WTC11 (cell line): ENCODE measurements at regions not wholly inside any gene's neighbourhood (a gene's known extent, or its start where the extent isn't known, plus 50 kb on each side); places are given as distances from the start of the nearest gene placed in this dataset.

ENCODE experiments used
- ATAC-seq: fragments of 200-7000 bp; cut with Tn5 transposase; 2 replicates; pipeline ENCODE4 v1.10.0; 2021; ENCODE audit warnings: mild to moderate bottlenecking, moderate library complexity
- CTCF ChIA-PET: fragments of 300-600 bp; sonication (Branson Sonifier 250); formaldehyde crosslinking; loops from one replicate; lab custom pipeline; 2021; ENCODE audit warnings: antibody characterized with exemption; lab: Charles Lee
- POLR2A ChIA-PET: fragments of 350-600 bp; sonication (Branson Sonifier 250); formaldehyde crosslinking; loops from one replicate; lab custom pipeline; 2021; ENCODE audit warnings: antibody characterized with exemption; lab: Charles Lee
- DNase-seq: peaks from one replicate; pipeline ENCODE4 v3.0.0; 2021; ENCODE audit warnings: low spot score
- H3K27ac Mint-ChIP-seq: 2 replicates; pipeline ENCODE4 v1.8.0; 2021; ENCODE audit warnings: mixed read lengths
- H3K27me3 Mint-ChIP-seq: 2 replicates; pipeline ENCODE4 v1.8.0; 2021; ENCODE audit warnings: low read depth, mild to moderate bottlenecking, moderate library complexity, mixed read lengths
- H3K36me3 Mint-ChIP-seq: 2 replicates; pipeline ENCODE4 v1.8.0; 2021; ENCODE audit warnings: mixed read lengths
- H3K4me1 Mint-ChIP-seq: 2 replicates; pipeline ENCODE4 v1.8.0; 2022; ENCODE audit warnings: mixed read lengths
- H3K4me3 Mint-ChIP-seq: 2 replicates; pipeline ENCODE4 v1.8.0; 2021; ENCODE audit warnings: mild to moderate bottlenecking, moderate library complexity, mixed read lengths
- H3K9me3 Mint-ChIP-seq: 2 replicates; pipeline ENCODE4 v1.8.0; 2021; ENCODE audit warnings: mixed read lengths
- ELF4 ChIP-seq: sonication (generic); formaldehyde crosslinking; IDR thresholded peaks from 2 replicates; pipeline ENCODE4 v1.8.1; 2022; ENCODE audit warnings: low read depth, mild to moderate bottlenecking, moderate library complexity, missing genetic modification reagents
- EMX1 ChIP-seq: fragments of 250-450 bp; sonication (Bioruptor Pico); IDR thresholded peaks from 2 replicates; pipeline ENCODE4 v1.8.0; 2021; ENCODE audit warnings: mild to moderate bottlenecking
- ERG ChIP-seq: fragments of 250-450 bp; sonication (Bioruptor Pico); IDR thresholded peaks from 2 replicates; pipeline ENCODE4 v1.8.0; 2021; ENCODE audit warnings: mild to moderate bottlenecking
- FOXJ3 ChIP-seq: sonication (generic); formaldehyde crosslinking; IDR thresholded peaks from 2 replicates; pipeline ENCODE4 v1.9.0; 2021; ENCODE audit warnings: missing genetic modification reagents, mild to moderate bottlenecking, borderline replicate concordance
- FOXK1 ChIP-seq: sonication (generic); formaldehyde crosslinking; IDR thresholded peaks from 2 replicates; pipeline ENCODE4 v1.8.0; 2022; ENCODE audit warnings: mild to moderate bottlenecking, moderate library complexity, missing genetic modification reagents
- FOXP1 ChIP-seq: sonication (generic); formaldehyde crosslinking; IDR thresholded peaks from 2 replicates; pipeline ENCODE4 v1.8.0; 2022; ENCODE audit warnings: missing genetic modification reagents, mild to moderate bottlenecking, moderate library complexity, borderline replicate concordance
- GTF2I ChIP-seq: fragments of 250-450 bp; sonication (Bioruptor Pico); conservative IDR thresholded peaks from 2 replicates; pipeline ENCODE4 v1.4.0; 2021; ENCODE audit warnings: mild to moderate bottlenecking
- HMGXB4 ChIP-seq: sonication (generic); formaldehyde crosslinking; IDR thresholded peaks from 2 replicates; pipeline ENCODE4 v1.8.1; 2023; ENCODE audit warnings: mild to moderate bottlenecking, moderate library complexity, missing genetic modification reagents
- IRF1 ChIP-seq: sonication (generic); formaldehyde crosslinking; IDR thresholded peaks from 2 replicates; pipeline ENCODE4 v1.8.0; 2023; ENCODE audit warnings: missing genetic modification reagents
- JAZF1 ChIP-seq: fragments of 250-450 bp; sonication (Bioruptor Pico); IDR thresholded peaks from 2 replicates; pipeline ENCODE4 v1.9.0; 2021; ENCODE audit warnings: moderate library complexity, mild to moderate bottlenecking, inconsistent platforms
- NFATC4 ChIP-seq: fragments of 250-450 bp; sonication (Bioruptor Pico); IDR thresholded peaks from 2 replicates; pipeline ENCODE4 v1.9.0; 2021; ENCODE audit warnings: mild to moderate bottlenecking
- NR3C1 ChIP-seq: sonication (generic); formaldehyde crosslinking; conservative IDR thresholded peaks from 2 replicates; pipeline ENCODE4 v1.8.1; 2023; ENCODE audit warnings: low read depth, mild to moderate bottlenecking, missing genetic modification reagents
- ZBTB43 ChIP-seq: sonication (generic); formaldehyde crosslinking; IDR thresholded peaks from 2 replicates; pipeline ENCODE4 v1.8.1; 2023; ENCODE audit warnings: mild to moderate bottlenecking, missing genetic modification reagents
- ZNF219 ChIP-seq: sonication (generic); formaldehyde crosslinking; IDR thresholded peaks from 2 replicates; pipeline ENCODE4 v1.8.0; 2023; ENCODE audit warnings: missing genetic modification reagents, mild to moderate bottlenecking, borderline replicate concordance
- ZNF232 ChIP-seq: sonication (generic); formaldehyde crosslinking; IDR thresholded peaks from 2 replicates; pipeline ENCODE4 v1.8.0; 2022; ENCODE audit warnings: mild to moderate bottlenecking, missing genetic modification reagents
- ZNF512 ChIP-seq: sonication (generic); formaldehyde crosslinking; IDR thresholded peaks from 2 replicates; pipeline ENCODE4 v1.8.1; 2022; ENCODE audit warnings: missing genetic modification reagents, borderline replicate concordance
- ZNF671 ChIP-seq: fragments of 250-450 bp; sonication (Bioruptor Pico); IDR thresholded peaks from 2 replicates; pipeline ENCODE4 v1.8.0; 2021; ENCODE audit warnings: mild to moderate bottlenecking
- ZSCAN18 ChIP-seq: fragments of 250-450 bp; sonication (Bioruptor Pico); IDR thresholded peaks from 2 replicates; pipeline ENCODE4 v2.1.2; 2022; ENCODE audit warnings: mild to moderate bottlenecking, moderate library complexity
- TF ChIP-seq, protein P1 (sequence below): sonication (generic); formaldehyde crosslinking; conservative IDR thresholded peaks from 2 replicates; pipeline ENCODE4 v1.8.1; 2023; ENCODE audit warnings: mild to moderate bottlenecking, low read depth, missing genetic modification reagents, moderate library complexity
- TF ChIP-seq, protein P2 (sequence below): sonication (generic); formaldehyde crosslinking; IDR thresholded peaks from 2 replicates; pipeline ENCODE4 v1.8.1; 2022; ENCODE audit warnings: mild to moderate bottlenecking, missing genetic modification reagents, moderate library complexity, borderline replicate concordance

DNA sequence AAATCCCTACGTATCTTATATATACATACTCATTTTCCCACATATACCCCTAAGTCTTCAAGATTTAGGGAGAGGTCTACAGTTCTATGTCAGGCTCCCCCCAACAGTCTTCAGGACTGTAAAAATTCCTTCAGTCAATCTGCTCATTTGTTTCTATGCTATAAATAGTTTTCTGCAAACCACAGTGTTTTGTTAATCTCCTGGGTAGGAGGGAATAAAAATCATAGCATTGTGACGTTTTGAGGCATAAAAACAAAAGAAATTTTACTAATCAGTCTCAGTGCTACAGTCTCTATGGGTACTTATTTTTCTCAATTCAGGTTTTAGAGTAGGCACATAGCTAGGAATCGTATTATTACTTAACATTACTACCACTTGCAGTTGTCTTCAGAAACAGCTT is 552.8 kb upstream of the LRRC4C start:
- ATAC-seq = no peak
- no peaks in the 10 kb centered on the region for H3K27me3 Mint-ChIP-seq
- TF ChIP-seq ZNF512 (CRISPR knock-in tag) (no peak), ZBTB43 (no peak), FOXP1 (CRISPR knock-in tag) (no peak), ZNF671 (CRISPR knock-in tag) (no peak), ELF4 (CRISPR knock-in tag) (no peak), IRF1 (no peak), FOXK1 (CRISPR knock-in tag) (no peak), ERG (CRISPR knock-in tag) (no peak)
- TF ChIP-seq, protein P1, sequence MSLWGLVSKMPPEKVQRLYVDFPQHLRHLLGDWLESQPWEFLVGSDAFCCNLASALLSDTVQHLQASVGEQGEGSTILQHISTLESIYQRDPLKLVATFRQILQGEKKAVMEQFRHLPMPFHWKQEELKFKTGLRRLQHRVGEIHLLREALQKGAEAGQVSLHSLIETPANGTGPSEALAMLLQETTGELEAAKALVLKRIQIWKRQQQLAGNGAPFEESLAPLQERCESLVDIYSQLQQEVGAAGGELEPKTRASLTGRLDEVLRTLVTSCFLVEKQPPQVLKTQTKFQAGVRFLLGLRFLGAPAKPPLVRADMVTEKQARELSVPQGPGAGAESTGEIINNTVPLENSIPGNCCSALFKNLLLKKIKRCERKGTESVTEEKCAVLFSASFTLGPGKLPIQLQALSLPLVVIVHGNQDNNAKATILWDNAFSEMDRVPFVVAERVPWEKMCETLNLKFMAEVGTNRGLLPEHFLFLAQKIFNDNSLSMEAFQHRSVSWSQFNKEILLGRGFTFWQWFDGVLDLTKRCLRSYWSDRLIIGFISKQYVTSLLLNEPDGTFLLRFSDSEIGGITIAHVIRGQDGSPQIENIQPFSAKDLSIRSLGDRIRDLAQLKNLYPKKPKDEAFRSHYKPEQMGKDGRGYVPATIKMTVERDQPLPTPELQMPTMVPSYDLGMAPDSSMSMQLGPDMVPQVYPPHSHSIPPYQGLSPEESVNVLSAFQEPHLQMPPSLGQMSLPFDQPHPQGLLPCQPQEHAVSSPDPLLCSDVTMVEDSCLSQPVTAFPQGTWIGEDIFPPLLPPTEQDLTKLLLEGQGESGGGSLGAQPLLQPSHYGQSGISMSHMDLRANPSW (CRISPR knock-in tag) = no peak
- no peak for DNase-seq
- H3K27ac Mint-ChIP-seq = no peak overlapping the region
- H3K36me3 Mint-ChIP-seq = no peaks in the 10 kb centered on the region
- peaks cover 1% of the 10 kb centered on the region; the same call in 1 of the 2 replicates for H3K9me3 Mint-ChIP-seq
- no peak overlapping the region for H3K4me3 Mint-ChIP-seq
- ChIA-PET CTCF (no interaction called here), POLR2A (no interaction called here)
- H3K4me1 Mint-ChIP-seq = no peaks in the 10 kb centered on the region

GRCh38 chr11:42013656-42014201 is 554.3 kb upstream of the LRRC4C start:
- no peaks in the 10 kb centered on the region for H3K36me3 Mint-ChIP-seq
- H3K4me1 Mint-ChIP-seq = no peaks in the 10 kb centered on the region
- DNase-seq (no peak), ATAC-seq (no peak)
- H3K4me3 Mint-ChIP-seq = no peak overlapping the region
- TF ChIP-seq EMX1 (CRISPR knock-in tag) (no peak), ZNF219 (CRISPR knock-in tag) (no peak), ZNF232 (CRISPR knock-in tag) (no peak), NFATC4 (CRISPR knock-in tag) (no peak), NR3C1 (CRISPR knock-in tag) (no peak), FOXJ3 (CRISPR knock-in tag) (no peak), HMGXB4 (CRISPR knock-in tag) (no peak), GTF2I (no peak), JAZF1 (CRISPR knock-in tag) (no peak), ZNF512 (CRISPR knock-in tag) (no peak), ZSCAN18 (CRISPR knock-in tag) (no peak)
- TF ChIP-seq, protein P2, sequence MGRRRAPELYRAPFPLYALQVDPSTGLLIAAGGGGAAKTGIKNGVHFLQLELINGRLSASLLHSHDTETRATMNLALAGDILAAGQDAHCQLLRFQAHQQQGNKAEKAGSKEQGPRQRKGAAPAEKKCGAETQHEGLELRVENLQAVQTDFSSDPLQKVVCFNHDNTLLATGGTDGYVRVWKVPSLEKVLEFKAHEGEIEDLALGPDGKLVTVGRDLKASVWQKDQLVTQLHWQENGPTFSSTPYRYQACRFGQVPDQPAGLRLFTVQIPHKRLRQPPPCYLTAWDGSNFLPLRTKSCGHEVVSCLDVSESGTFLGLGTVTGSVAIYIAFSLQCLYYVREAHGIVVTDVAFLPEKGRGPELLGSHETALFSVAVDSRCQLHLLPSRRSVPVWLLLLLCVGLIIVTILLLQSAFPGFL (CRISPR knock-in tag) = no peak
- CTCF ChIA-PET = no interaction called here
- no peak overlapping the region for H3K27ac Mint-ChIP-seq
- H3K9me3 Mint-ChIP-seq = no peaks in the 10 kb centered on the region
- no peaks in the 10 kb centered on the region for H3K27me3 Mint-ChIP-seq
- POLR2A ChIA-PET = no interaction called here
